ENCODE measurements at regions not wholly inside any gene's neighbourhood (a gene's known extent, or its start where the extent isn't known, plus 50 kb on each side); places are given as distances from the start of the nearest gene placed in this dataset.
"Not testable (repeated sequence)": the region's sequence is repeated elsewhere in the genome, so short reads cannot be mapped to it uniquely, and the experiment has no call there.

DNA sequence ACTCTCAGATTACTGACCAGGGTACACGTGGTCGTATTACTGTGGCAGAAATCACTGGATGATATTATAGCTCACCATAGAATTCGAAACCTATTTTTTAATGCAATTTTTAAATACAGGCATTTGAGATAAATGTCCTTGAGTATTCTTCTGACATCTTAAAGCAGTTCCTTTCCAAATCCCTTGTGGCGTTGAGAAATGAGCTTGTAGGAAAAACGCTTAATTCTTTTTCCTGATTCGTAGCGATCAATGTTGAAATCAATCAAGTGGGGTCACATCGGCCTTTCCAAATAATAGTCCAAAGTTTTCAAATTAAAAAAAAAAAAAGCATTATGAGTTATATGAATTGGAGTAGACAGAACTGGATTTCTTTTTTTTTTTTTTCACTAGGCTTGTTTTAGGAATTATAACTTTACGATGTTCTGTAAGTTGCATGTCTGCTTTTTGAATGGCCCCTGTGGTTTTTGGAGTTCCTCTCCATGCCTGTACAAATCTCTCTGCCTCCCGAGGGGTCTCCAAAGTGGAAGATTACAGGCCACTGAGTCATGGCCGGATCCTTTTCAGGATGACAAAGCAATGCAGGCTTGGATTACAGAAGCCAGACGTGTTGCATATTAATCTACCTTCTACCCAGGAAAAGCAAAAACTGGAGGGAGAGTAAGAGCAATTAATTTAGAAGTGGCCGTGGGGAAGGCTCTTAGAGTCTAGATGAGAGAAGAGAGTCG is 226.1 kb downstream of the SHOX start:
- no peak for DNase-seq (ENCODE audit: low read depth in 4 of 4, low spot score in 1 of 4)

DNA sequence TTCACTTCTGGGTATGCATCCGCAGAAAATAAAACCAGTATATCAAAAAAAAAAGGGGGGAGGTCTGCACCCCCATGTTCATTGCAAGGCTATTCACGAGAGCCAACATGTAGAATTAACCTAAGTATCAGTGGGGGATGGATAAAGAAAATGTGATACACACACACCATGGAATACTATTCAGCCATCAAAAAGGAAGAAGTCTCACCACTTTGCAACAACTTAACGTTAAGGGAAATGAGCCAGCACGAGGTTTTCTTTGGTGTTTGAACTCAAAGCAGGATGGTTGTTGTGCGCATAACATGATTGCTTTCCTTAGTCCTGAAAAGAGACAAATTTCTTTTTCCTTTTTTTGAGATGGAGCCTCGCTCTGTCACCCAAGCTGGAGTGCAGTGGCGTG is 222.7 kb downstream of the SHOX start:
- no peak for DNase-seq (ENCODE audit: low read depth in 4 of 4, low spot score in 1 of 4)

DNA sequence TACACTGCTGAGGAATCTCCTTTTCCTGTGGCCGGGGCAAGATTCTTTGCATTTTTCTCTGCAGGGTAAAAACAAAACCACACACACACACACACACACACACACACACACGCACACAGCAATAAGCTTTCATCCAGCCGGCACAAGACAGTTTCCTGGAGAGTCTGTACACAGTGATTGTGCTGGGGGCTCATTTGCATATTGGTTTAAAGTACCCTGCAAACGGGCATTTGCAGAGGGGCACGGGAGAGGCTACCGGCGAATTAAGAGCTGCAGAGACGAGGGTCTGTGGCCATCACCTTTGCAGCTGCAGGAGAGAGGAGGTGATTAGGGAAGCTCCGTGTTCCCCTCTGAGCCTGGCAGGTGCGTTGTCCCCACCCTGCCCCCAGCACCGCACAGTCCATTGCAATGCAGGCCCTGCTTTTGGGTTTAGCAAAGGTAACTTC is 219.9 kb downstream of the SHOX start:
- DNase-seq (ENCODE audit: low read depth in 4 of 4, low spot score in 1 of 4) = no peak

DNA sequence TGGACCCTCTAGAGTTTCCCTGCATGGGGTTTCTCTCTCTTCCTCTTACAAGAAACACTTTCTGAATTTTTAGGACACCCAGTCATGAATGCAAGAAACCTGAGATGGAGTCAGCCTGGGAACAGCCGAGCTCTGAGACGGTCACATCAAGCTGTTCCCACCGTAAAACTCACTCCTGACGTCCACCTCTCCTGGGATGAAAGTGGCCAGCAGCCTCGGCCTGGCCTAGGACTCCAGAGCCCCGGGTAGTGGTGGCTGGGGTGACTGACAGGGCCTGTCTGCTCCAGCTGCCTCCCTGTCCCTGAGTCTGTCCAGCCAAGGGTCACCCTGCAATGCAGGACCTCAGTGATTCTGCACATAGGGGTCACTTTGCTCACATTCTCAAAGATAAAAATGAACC is 217.8 kb downstream of the SHOX start:
- no peak for DNase-seq (ENCODE audit: low read depth in 4 of 4, low spot score in 1 of 4)

DNA sequence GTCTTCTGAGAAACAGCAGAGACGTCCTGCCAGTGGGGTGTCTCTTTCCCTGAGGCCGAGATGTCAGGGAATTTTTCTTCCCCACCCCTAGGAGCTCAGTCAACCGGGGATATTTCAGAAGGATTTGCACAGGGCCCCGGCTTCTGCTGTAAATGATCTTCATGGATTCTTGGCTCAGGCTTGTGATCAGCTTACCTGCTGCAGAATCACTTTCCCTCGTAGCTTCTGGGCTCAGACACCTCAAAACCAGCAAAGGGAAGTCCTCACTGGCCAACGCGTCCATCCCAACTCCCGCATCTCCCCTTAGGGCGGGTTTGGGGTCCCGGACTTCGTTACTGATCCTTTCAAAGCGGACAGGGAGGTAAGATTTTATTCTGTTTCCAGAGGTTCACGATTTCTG is 212.7 kb downstream of the SHOX start:
- DNase-seq (ENCODE audit: low read depth in 4 of 4, low spot score in 1 of 4) = no peak

DNA sequence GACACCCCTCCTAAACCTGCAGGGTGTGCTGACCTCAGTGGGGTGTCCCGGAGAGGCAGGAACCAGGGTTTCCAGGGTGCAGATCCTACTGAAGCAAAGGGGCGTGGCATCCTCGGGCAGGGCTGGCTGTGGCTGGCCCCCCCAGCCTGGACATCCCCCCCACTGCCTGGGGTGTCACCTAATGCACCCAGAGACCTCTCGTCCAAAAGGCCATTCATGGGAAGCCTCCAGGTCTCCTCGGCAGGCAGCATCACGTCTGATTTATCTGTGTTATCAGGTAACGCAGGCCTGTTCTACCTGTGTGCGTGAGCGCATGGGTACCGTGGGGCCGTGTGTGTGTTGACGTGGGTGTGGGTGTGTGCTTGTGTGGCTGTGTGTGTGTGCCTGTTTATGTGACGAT is 210.0 kb downstream of the SHOX start:
- no peak for DNase-seq (ENCODE audit: low read depth in 4 of 4, low spot score in 1 of 4)

DNA sequence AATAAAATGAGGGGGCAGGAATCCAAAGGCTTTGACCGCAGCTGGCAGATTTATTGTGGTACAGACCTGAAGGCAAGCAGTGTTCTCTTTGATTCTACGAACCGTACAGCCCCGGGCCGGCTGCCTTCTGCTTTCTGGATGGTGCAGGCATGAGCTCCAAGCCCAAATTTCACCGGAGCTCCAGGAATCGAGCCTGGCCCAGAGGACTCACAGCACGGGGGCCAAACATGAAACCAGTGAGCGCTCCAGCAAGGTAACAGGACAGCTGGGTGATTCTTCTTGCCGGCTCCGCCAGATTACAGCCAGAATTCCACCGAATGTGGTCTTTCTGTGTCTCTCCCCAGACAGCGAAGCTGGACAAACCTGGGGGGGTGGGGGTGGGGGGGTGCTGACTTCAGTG is 208.1 kb downstream of the SHOX start:
- not testable (repeated sequence) for DNase-seq (ENCODE audit: low read depth in 4 of 4, low spot score in 1 of 4)

DNA sequence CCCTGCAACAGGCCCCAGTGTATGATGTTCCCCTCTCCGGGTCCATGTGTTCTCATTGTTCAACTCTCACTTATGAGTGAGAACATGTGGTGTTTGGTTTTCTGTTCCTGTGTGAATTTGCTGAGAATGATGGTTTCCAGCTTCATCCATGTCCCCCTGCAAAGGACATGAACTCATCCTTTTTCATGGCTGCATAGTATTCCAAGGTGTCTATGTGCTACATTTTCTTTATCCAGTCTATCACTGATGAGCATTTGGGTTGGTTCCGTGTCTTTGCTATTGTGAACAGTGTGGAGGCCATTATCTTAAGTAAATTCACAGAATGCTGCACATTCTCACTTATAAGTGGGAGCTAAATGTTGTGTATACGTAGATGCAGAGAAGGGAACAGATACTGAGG is 205.3 kb downstream of the SHOX start:
- not testable (repeated sequence) for DNase-seq (ENCODE audit: low read depth in 4 of 4, low spot score in 1 of 4)

DNA sequence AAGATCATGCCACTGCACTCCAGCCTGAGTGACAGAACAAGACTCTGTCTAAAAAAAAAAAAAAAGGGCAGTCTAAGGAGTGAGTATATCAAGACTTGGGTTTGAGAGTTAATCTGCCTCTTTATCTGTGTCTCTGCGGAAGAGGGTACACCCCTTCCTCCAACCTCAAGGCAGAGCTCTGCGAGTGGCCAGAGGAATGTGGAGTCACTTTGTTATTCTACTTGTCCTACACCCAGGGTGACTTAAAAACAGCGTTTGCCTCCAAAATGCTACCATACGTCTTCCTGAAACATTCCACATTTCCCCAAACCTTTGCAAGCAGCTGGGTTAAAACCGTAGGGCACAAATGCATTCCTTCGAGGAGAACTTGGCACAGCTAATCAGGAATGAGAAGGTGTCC is 199.9 kb downstream of the SHOX start:
- DNase-seq (ENCODE audit: low read depth in 4 of 4, low spot score in 1 of 4) = no peak

DNA sequence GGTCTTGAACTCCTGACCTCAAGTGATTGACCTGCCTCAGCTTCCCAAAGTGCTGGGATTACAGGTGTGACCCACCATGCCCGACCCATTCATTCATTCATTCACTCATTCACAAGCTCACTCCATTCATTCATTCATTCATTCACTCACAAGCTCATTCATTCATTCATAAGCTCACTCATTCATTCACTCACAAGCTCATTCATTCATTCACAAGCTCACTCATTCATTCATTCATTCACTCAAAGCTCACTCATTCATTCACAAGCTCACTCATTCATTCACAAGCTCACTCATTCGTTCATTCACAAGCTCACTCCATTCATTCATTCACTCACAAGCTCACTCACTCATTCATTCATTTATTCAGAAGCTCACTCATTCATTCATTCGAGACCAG is 198.6 kb downstream of the SHOX start:
- no peak for DNase-seq (ENCODE audit: low read depth in 4 of 4, low spot score in 1 of 4)

DNA sequence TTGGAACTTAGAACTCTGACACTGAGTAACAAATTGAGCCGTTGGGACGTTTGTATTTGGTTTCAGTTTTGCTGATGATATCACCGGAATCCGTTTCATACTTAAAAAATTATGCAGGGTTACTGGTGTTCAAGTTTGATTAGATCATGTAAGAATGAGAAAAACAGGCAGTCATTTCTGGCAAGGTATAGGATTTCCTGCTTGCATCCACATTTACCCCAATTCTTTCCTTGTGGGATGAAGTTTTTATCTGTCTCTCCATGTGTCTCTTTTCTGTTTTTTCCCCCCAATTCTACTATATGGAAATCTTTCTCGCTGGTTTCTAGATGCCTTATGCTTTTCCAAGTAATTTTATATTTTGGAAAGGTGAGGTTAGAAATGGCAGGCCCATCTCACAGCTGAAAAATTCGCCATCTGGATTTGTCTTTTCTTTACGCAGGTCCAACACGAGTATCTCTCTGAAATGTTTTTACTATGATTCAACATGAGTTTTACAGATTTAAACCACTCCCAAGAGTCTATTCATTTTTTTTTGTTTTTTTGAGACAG is 197.9 kb downstream of the SHOX start:
- DNase-seq (ENCODE audit: low read depth in 4 of 4, low spot score in 1 of 4) = no peak

DNA sequence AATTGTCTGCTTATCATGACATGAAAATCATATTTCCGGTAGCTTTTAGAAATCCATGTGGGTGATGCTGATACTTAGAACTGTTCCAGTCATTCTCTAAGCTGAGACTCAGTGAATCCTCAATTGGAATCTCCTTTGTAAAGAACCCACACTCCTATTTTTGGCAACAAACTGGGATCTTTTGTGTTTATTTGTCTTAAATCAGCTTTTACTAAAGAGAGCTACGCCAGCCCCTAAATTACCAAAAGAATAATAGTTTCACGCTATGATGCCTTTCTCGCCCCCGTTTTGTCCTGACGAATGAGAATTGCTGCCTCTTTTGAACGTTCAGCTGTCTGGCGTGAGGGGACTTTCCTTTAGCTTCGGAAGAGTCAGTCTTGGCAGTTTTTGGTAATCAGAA is 195.9 kb downstream of the SHOX start:
- no peak for DNase-seq (ENCODE audit: low read depth in 4 of 4, low spot score in 1 of 4)

DNA sequence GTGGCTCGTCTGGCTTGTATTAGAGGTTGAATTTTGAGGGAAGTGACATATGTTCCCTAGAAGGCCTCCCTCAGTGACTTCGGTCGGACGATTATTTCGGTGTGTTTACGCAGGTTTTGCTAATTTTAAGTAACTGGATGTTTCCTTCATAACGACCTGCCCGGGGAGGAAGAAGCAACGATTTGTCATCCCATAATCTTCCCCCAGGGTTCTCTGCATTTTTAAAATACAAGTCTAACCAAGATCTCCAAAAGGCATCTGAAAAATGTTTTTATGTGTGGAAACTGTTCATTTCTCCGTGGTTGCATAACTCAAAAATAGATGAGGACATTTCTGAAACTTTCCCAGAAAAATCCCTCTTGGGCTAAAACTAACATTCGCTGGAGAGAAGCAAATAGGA is 195.4 kb downstream of the SHOX start:
- no peak for DNase-seq (ENCODE audit: low read depth in 4 of 4, low spot score in 1 of 4)

DNA sequence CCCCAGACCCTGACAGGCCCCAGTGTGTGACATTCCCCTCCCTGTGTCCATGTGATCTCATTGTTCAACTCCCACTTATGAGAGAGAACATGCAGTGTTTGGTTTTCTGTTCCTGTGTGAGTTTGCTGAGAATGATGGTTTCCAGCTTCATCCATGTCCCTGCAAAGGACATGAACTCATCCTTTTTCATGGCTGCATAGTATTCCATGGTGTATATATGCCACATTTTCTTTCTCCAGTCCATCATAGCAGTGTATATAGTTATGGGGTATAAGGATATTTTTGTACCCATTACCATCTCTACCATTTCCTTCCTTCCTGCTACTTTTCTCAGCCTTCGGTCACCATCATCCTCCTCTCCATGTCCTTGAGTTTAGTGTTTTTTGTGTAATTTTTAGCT is 192.5 kb downstream of the SHOX start:
- not testable (repeated sequence) for DNase-seq (ENCODE audit: low read depth in 4 of 4, low spot score in 1 of 4)

DNA sequence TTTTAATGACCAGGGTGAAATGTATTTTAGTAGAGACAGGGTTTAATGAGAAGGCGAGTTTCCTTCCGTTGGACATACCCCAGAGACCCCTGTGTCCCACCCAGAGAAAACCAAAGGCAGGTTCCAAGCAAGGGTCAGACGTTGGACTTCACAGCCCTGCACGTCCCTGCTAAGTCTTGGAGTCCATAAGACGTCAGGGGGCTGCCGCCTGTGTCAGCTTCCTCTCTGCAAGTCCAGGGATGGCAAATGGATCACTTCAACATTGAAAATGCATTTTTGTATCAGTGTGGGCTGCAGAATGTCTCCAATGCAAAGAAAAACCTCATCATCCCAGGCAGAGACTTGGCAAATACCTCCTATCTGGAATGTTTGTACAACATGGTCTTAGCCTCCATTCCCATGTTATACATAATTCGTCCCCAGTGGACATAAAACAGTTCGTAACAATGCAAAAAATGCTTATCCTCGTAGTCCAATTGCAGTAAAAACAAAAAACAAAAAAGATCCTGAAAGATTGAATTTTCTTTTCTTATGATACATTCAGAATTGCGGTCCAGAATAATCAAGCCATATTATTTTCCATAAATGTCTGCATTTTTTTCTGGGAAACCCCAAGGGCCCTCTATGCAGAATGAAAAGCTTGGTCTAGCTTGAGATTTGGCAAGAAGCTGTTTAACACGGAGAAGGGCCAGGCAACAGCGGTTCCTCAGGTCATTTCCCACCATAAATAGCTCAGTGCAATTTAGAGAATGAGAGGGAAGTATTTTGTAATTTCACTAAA is 190.9 kb downstream of the SHOX start:
- DNase-seq (ENCODE audit: low read depth in 4 of 4, low spot score in 1 of 4) = no peak

DNA sequence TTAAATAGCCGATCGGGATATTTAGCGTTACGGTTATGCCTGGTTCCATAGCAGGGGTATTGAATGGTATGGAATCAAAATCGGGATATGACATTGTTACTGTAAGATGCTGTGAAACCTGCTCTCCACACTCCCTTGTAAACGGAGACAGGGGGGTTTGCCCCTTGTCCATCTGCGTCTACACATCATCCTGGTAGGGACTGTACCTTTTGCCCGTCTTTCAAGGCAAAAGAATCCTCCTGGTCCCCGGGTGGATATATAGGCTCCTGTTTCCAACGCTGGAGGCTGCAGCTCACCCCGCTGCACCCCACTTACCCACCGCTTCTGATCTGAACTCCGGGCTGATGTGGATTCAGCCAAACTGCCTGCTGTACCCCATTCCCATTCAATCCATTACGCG is 189.1 kb downstream of the SHOX start:
- DNase-seq (ENCODE audit: low read depth in 4 of 4, low spot score in 1 of 4) = no peak

DNA sequence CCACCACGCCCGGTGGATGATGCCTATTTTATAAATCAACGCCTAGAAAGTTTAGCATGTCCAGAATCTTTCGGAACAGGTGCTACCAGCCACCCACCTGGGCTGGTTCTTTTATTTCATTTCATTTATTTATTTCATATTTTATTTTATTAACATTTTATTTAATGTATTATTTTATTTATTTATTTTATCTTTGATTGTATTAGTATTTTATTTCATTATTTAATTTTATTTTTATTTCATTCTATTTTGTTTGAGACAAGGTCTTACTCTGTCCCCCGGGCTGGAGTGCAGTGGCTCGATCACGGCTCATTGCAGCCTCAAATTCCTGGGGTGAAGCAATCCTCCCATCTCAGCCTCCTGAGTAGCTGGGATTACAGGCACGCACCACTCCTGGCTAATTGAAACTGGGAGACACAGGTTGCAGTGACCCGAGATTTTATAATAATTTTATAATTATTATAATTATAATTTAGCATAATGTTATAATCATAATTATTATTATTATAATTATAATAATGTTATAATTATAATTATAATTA is 187.2 kb downstream of the SHOX start:
- no peak for DNase-seq (ENCODE audit: low read depth in 4 of 4, low spot score in 1 of 4)

DNA sequence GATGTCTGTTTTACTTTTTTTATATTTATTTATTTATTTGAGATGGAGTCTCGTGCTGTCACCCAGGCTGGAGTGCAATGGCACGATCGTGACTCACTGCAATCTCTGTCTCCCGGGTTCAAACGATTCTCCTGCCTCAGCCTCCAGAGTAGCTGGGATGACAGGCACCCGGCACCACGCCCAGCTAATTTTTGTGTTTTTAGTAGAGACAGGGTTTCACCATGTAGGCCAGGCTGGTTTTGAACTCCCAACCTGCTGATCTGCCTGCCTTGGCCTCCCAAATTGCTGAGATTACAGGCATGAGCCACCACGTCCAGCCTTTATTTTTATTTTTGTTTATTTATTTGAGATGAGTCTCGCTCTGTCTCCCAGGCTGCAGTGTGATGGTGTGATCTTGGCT is 186.6 kb downstream of the SHOX start:
- DNase-seq (ENCODE audit: low read depth in 4 of 4, low spot score in 1 of 4) = not testable (repeated sequence)

DNA sequence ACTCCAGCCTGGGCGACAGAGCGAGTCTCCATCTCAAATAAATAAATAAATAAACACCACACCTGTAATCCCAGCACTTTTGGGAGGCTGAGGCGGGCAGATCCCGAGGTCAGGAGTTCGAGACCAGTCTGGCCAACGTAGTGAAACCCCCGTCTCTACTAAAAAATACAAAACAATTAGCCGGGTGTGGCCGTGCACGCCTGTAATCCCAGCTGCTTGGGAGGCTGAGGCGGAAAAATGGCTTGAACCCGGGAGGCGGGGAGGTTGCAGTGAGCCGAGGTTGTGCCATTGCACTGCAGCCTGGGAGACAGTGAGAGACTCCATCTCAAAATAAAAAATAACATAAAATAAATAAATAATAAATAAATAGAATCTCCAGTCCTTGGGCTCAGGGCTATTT is 185.8 kb downstream of the SHOX start:
- DNase-seq (ENCODE audit: low read depth in 4 of 4, low spot score in 1 of 4) = no peak

DNA sequence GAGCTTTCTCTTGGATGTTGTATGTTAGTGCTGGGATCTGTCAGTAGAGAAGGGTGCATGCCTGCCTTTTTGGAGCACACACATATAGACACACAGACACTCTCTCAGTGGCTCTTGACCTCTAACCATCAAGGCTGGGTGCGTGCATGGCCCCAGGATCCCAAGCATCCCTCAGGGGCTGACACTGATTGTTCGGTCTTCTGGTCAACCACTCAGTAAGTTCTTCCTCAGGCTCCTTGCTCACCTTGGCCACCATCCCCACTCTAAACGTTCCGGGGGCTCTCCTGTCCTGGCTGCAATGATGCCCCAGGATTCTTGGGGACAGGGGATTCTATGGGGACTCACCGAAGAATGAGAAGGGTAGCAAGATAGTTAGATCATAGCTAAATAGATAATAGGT is 179.6 kb downstream of the SHOX start:
- DNase-seq (ENCODE audit: low read depth in 4 of 4, low spot score in 1 of 4) = no peak

DNA sequence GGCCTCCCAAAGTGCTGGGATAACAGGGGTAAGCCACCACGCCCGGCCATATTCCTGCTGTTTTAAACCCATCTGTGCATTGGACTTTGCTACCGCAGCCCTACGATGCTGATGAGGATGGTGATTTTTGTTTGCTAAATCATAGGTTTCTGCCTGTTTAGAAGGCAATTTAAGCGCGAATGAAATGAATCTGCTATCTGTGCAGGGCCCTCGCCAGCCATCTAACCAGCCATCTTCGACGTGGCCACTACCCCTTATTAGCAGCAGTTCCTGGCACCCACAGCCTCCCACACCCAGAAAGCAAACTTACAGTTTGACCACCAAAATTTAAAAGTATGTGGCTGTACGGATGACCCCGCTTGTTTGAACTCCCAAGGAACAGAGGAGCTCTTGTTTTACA is 178.5 kb downstream of the SHOX start:
- no peak for DNase-seq (ENCODE audit: low read depth in 4 of 4, low spot score in 1 of 4)

DNA sequence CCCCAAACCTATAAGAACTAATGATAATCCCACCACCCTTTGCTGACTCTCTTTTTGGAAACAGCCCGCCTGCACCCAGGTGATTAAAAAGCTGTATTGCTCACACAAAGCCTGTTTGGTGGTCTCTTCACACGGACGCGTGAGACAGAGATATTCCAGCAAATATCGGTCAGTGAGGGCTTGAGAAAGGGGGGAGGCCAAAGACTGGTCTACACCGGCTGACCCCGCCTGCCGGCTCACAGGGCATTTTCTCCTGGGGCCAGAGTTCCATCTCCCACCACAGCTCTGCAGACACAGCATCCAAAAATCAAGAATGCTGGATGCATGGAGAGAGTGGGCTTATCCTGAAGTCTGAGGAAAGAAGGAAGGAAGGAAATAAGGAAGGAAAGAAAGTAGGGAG is 176.0 kb downstream of the SHOX start:
- no peak for DNase-seq (ENCODE audit: low read depth in 4 of 4, low spot score in 1 of 4)
